VCaP (cell line): ENCODE measurements at regions not wholly inside any gene's neighbourhood (a gene's known extent, or its start where the extent isn't known, plus 50 kb on each side); places are given as distances from the start of the nearest gene placed in this dataset.
A peak's percentile ranks its signal among the peaks of the same experiment; 100 is the strongest.

Experiments
- H3K27ac ChIP-seq: fragments of 450-650 bp; 2 replicates; pipeline ENCODE4 v1.5.1; 2017
- TF ChIP-seq, protein P1 (sequence below): fragments of 450-650 bp; conservative IDR thresholded peaks from 2 replicates; pipeline ENCODE4 v1.5.1; 2017; ENCODE audit warnings: mild to moderate bottlenecking, moderate library complexity

- no peak overlapping the region for H3K27ac ChIP-seq
Measured at GRCh38 chr6:80531681-80532619, 425.5 kb downstream of the BCKDHB start.

GRCh38 chr6:80530103-80530502 lies 423.6 kb downstream of the BCKDHB start:
- TF ChIP-seq, protein P1, sequence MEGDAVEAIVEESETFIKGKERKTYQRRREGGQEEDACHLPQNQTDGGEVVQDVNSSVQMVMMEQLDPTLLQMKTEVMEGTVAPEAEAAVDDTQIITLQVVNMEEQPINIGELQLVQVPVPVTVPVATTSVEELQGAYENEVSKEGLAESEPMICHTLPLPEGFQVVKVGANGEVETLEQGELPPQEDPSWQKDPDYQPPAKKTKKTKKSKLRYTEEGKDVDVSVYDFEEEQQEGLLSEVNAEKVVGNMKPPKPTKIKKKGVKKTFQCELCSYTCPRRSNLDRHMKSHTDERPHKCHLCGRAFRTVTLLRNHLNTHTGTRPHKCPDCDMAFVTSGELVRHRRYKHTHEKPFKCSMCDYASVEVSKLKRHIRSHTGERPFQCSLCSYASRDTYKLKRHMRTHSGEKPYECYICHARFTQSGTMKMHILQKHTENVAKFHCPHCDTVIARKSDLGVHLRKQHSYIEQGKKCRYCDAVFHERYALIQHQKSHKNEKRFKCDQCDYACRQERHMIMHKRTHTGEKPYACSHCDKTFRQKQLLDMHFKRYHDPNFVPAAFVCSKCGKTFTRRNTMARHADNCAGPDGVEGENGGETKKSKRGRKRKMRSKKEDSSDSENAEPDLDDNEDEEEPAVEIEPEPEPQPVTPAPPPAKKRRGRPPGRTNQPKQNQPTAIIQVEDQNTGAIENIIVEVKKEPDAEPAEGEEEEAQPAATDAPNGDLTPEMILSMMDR = no peak
- H3K27ac ChIP-seq = no peak overlapping the region

More at GRCh38 chr6:80531681-80532619, 425.5 kb downstream of the BCKDHB start:
- TF ChIP-seq, protein P1 = no peak

DNA sequence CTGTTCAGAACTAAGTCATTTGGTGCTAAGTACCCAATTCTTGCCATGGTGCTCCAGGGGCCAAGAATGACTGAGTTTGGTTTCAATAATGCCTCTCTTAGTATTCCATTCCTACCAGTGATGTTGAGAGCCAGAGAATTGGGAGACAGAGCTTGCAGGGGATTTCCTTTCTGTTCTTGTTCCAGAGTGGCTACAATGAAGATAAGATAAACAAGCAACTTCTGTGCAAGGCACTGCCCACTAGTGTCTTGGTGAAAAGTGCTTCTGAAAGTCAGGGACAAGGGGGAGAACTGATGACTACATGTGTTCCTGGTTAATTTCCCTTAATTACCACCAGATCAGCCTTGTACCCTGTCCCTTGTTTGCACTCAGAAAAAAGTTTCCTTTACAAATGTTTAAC lies 421.6 kb downstream of the BCKDHB start:
- TF ChIP-seq, protein P1 = no peak
- H3K27ac ChIP-seq = peak overlapping the region; percentile 65

DNA sequence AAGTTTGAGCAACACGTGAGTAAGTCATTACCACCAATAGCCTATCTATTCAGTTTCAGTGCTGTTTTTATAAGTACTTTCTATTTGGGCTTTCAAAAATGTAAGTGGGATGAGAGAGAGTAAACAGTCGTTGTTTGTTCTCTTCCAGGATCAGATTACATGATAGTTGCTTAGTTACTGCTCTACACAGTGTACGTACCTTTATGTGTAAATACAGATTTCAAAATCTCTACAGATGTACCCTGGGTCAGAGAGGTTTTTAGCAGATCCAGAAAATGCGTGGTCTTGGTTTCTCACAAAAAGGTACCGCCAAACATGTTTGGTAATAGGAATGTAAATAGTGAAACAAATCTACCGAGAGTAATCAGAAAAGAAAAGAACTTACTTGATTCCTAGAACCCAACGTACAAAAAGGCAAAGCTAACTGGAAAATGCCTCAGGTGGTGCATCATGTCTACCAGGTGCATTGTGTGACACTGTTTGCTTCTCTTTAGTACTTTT lies 421.1 kb downstream of the BCKDHB start:
- peak overlapping the region; percentile 65 for H3K27ac ChIP-seq
- TF ChIP-seq, protein P1 = no peak

GRCh38 chr6:80523531-80523997 lies 417.1 kb downstream of the BCKDHB start:
- TF ChIP-seq, protein P1 = no peak

DNA sequence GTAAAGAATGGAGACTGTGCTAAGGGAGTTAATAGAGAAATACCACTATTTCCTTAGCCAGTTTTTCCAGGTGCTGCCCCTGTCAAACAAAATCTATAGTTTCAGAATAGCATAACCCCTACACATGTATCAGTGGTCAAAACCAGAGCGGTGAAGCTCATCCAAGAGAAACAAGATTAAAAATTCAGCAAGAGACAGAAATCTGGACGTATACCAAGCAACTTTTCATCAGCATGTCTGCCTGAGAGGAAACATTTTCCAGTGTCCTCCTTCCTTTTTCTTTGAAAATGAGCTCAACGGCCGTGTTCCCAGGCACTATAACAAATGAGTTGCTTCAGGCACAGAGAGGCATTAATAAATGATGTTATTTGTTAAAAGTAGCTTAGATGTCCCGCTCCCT lies 416.5 kb downstream of the BCKDHB start:
- no peak overlapping the region for H3K27ac ChIP-seq
- TF ChIP-seq, protein P1 = no peak

More at GRCh38 chr6:80523531-80523997, 417.1 kb downstream of the BCKDHB start:
- no peak overlapping the region for H3K27ac ChIP-seq

- TF ChIP-seq, protein P1 = no peak
- H3K27ac ChIP-seq = no peak overlapping the region
Measured at GRCh38 chr6:80522576-80522975, 416.1 kb downstream of the BCKDHB start.
